ENCODE measurements at regions not wholly inside any gene's neighbourhood (a gene's known extent, or its start where the extent isn't known, plus 50 kb on each side); places are given as distances from the start of the nearest gene placed in this dataset.
"Not testable (repeated sequence)": the region's sequence is repeated elsewhere in the genome, so short reads cannot be mapped to it uniquely, and the experiment has no call there.

GRCh38 chr2:131728451-131728850, 200.8 kb downstream of the CCDC74A start:
- not testable (repeated sequence) for H3K36me3 Mint-ChIP-seq (ENCODE audit: low read depth); H3K9me3 Mint-ChIP-seq; H3K4me3 Mint-ChIP-seq; H3K4me1 Mint-ChIP-seq; H3K27ac Mint-ChIP-seq; H3K27me3 Mint-ChIP-seq; ATAC-seq (replicated peaks)

- H3K27me3 Mint-ChIP-seq; ATAC-seq (replicated peaks); H3K4me3 Mint-ChIP-seq; H3K36me3 Mint-ChIP-seq (ENCODE audit: low read depth); H3K27ac Mint-ChIP-seq; H3K4me1 Mint-ChIP-seq; H3K9me3 Mint-ChIP-seq: not testable (repeated sequence)
Measured at GRCh38 chr2:131733530-131733929, 205.8 kb downstream of the CCDC74A start.

GRCh38 chr2:131736406-131736805, 208.7 kb downstream of the CCDC74A start:
- H3K27me3 Mint-ChIP-seq; H3K4me3 Mint-ChIP-seq; H3K27ac Mint-ChIP-seq; H3K36me3 Mint-ChIP-seq (ENCODE audit: low read depth); H3K9me3 Mint-ChIP-seq; H3K4me1 Mint-ChIP-seq; ATAC-seq (replicated peaks): not testable (repeated sequence)

- H3K27me3 Mint-ChIP-seq; H3K9me3 Mint-ChIP-seq; H3K4me3 Mint-ChIP-seq; H3K36me3 Mint-ChIP-seq (ENCODE audit: low read depth); H3K4me1 Mint-ChIP-seq; H3K27ac Mint-ChIP-seq; ATAC-seq (replicated peaks): not testable (repeated sequence)
Measured at GRCh38 chr2:131738533-131738932, 210.8 kb downstream of the CCDC74A start.

- ATAC-seq (replicated peaks); H3K36me3 Mint-ChIP-seq (ENCODE audit: low read depth); H3K27me3 Mint-ChIP-seq; H3K4me3 Mint-ChIP-seq; H3K9me3 Mint-ChIP-seq; H3K4me1 Mint-ChIP-seq; H3K27ac Mint-ChIP-seq: not testable (repeated sequence)
Measured at GRCh38 chr2:131738996-131739434, 211.3 kb downstream of the CCDC74A start.

GRCh38 chr2:131753640-131754561, 226.2 kb downstream of the CCDC74A start:
- H3K4me3 Mint-ChIP-seq: no peak overlapping the region
- H3K27me3 Mint-ChIP-seq: no peaks in the 10 kb centered on the region
- no peak overlapping the region for H3K27ac Mint-ChIP-seq
- no peaks in the 10 kb centered on the region for H3K4me1 Mint-ChIP-seq
- no peaks in the 10 kb centered on the region for H3K36me3 Mint-ChIP-seq (ENCODE audit: low read depth)
- ATAC-seq (replicated peaks): no peak
- no peaks in the 10 kb centered on the region for H3K9me3 Mint-ChIP-seq

- H3K36me3 Mint-ChIP-seq (ENCODE audit: low read depth): no peaks in the 10 kb centered on the region
- H3K4me3 Mint-ChIP-seq: no peak overlapping the region
- H3K27me3 Mint-ChIP-seq: no peaks in the 10 kb centered on the region
- no peak for ATAC-seq (replicated peaks)
- no peaks in the 10 kb centered on the region for H3K4me1 Mint-ChIP-seq
- H3K9me3 Mint-ChIP-seq: no peaks in the 10 kb centered on the region
- H3K27ac Mint-ChIP-seq: no peak overlapping the region
Measured at GRCh38 chr2:131754929-131755720, 227.4 kb downstream of the CCDC74A start.

GRCh38 chr2:131756141-131756907, 228.6 kb downstream of the CCDC74A start:
- Mint-ChIP-seq H3K9me3 (no peaks in the 10 kb centered on the region), H3K36me3 (ENCODE audit: low read depth) (no peaks in the 10 kb centered on the region), H3K27ac (no peak overlapping the region), H3K27me3 (no peaks in the 10 kb centered on the region), H3K4me1 (no peaks in the 10 kb centered on the region), H3K4me3 (no peak overlapping the region)
- no peak for ATAC-seq (replicated peaks)

- not testable (repeated sequence) for H3K4me3 Mint-ChIP-seq; ATAC-seq (replicated peaks); H3K36me3 Mint-ChIP-seq (ENCODE audit: low read depth); H3K9me3 Mint-ChIP-seq; H3K27ac Mint-ChIP-seq; H3K4me1 Mint-ChIP-seq; H3K27me3 Mint-ChIP-seq
Measured at GRCh38 chr2:131758941-131759340, 231.3 kb downstream of the CCDC74A start.

- not testable (repeated sequence) for H3K4me3 Mint-ChIP-seq; ATAC-seq (replicated peaks); H3K4me1 Mint-ChIP-seq; H3K9me3 Mint-ChIP-seq; H3K36me3 Mint-ChIP-seq (ENCODE audit: low read depth); H3K27ac Mint-ChIP-seq; H3K27me3 Mint-ChIP-seq
Measured at GRCh38 chr2:131774955-131775555, 247.4 kb downstream of the CCDC74A start.

GRCh38 chr2:131775903-131776506, 248.3 kb downstream of the CCDC74A start:
- H3K9me3 Mint-ChIP-seq; H3K27ac Mint-ChIP-seq; H3K4me1 Mint-ChIP-seq; H3K4me3 Mint-ChIP-seq; ATAC-seq (replicated peaks); H3K36me3 Mint-ChIP-seq (ENCODE audit: low read depth); H3K27me3 Mint-ChIP-seq: not testable (repeated sequence)

- H3K9me3 Mint-ChIP-seq; H3K4me3 Mint-ChIP-seq; H3K36me3 Mint-ChIP-seq (ENCODE audit: low read depth); H3K27ac Mint-ChIP-seq; ATAC-seq (replicated peaks); H3K4me1 Mint-ChIP-seq: not testable (repeated sequence)
- peaks cover 11% of the 10 kb centered on the region for H3K27me3 Mint-ChIP-seq
Measured at GRCh38 chr2:131780446-131780845, 252.8 kb downstream of the CCDC74A start.

GRCh38 chr2:131801210-131801744, 273.6 kb downstream of the CCDC74A start:
- Mint-ChIP-seq H3K4me1 (no peaks in the 10 kb centered on the region), H3K27ac (no peak overlapping the region), H3K9me3 (no peaks in the 10 kb centered on the region), H3K27me3 (peaks cover 5% of the 10 kb centered on the region), H3K4me3 (peak overlapping the region; percentile 6), H3K36me3 (ENCODE audit: low read depth) (no peaks in the 10 kb centered on the region)
- no peak for ATAC-seq (replicated peaks)

Measured in activated T-helper 17 cell treated with anti-CD3 and anti-CD28 coated beads, Interleukin-2, amount 50 U/mL, for 72 hours (primary cell).